Mesenteric fat pad (tissue), 1 donor: ENCODE measurements at regions not wholly inside any gene's neighbourhood (a gene's known extent, or its start where the extent isn't known, plus 50 kb on each side); places are given as distances from the start of the nearest gene placed in this dataset.

ENCODE experiments used
- DNase-seq: peaks from one replicate; pipeline ENCODE4 v3.0.0-alpha.2; 2020; ENCODE audit warnings: low spot score
- donor health status: DM: yes; HTN: yes; CAD: no.

DNA sequence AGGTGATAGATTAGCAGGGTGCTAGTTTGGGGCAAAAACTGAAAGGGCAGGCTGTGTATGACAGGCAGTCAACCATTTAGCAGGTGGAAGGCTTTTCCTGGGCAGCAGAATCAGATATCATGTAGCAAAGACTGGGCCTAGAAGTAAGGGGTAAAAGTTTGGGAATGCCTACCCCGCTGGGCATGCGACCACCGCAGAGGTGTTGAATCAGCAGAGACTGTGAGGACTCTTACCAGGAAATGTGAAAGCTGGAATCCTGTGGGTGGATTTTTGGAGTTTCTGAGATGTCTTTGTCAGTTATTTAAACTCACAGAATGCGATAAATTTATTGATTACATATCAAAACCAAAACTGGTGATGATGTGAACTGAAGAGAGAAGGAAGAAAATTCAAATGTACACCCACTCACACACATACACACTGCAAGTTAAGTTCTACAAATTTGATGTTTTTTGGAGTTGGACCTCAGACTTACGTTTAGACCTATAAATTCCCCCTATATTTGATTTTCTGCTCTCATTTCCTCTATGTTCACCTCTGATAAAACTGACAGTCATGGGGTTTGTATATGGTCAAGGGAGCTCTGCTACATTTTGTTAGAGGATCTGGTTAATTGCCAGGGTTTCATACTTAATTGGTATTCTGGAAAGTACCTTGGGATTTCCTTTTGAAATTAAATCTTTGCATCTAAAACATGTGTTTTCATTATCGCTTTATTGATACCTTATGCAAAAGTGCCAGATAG is 333.6 kb downstream of the CSNK1G3 start:
- no peak for DNase-seq

GRCh38 chr5:123844873-123845272 is 332.9 kb downstream of the CSNK1G3 start:
- no peak for DNase-seq

- DNase-seq = no peak
Observed at GRCh38 chr5:123835421-123835820, 323.4 kb downstream of the CSNK1G3 start.

DNA sequence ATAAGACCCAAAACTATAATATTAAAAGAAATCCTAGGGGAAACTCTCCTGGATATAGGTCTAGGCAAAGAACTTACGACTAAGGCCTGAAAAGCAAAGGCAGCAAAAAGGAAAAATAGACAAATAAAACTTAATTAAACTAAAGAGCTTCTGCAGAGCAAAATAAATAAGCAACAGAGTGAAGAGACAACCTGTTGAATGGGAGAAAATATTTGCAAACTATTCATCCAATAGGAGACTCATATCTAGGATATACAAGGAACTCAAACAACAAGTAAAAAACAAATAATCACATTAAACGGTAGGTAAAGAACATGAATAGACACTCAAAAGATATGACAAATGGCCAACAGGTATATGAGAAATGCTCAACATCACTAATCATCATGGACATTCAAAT is 318.6 kb downstream of the CSNK1G3 start:
- no peak for DNase-seq

- DNase-seq = no peak
Observed at GRCh38 chr5:123827811-123828210, 315.8 kb downstream of the CSNK1G3 start.

DNA sequence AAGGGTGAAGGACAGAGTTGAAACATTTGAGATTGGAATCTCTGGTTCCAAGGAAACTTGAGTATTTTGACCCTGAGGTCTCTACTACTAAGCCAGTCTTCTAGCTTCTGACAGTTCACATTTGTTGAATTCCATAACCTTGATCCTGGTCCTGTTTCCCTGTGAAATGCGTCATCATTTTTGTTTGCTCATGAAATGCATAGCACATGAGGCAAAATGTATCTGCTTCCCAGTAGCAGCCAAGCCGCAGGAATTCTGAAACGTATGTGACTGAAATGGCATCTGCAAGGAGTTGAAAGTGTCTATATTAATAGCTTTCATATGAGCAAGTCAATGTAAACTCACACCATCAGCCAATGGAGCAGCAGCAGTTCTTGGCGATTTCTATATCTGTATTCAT is 307.9 kb downstream of the CSNK1G3 start:
- no peak for DNase-seq

DNA sequence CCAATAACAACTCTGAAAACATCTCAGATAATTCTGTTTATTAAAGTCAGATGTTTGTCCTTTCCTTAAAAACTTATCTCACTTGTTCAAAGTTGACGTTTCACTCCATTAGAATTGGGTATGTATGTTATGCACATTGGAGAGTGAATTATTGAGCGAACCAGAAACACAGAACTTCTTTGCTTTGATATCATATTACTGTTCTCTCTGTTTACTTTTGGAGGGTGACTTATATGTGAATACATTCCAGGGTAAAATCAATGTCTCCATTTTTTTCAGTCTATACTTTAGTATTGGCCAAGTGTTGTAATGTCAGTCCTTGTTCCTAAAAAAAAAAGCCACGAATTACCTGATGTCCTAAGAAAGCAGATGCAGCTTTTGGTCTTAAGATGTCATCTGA is 307.4 kb downstream of the CSNK1G3 start:
- DNase-seq = no peak

DNA sequence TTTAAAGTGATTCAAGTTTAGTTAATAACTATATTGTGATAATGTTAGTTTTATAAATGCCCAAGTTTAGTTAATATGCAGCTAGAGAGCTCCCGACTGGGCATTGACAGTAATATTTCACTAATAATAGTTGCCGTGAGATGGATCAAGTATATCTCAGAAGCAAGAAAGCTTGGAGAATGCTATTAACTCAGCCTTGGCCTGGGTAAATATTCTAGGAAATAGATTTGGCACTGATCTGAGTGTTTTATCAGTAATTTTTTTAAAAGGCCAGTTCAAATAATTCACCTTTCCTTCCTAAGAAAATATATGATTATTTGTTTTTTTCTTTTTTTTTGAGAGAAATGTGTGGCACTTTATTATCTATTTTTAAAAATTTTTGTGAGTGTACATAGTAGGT is 305.3 kb downstream of the CSNK1G3 start:
- no peak for DNase-seq

DNA sequence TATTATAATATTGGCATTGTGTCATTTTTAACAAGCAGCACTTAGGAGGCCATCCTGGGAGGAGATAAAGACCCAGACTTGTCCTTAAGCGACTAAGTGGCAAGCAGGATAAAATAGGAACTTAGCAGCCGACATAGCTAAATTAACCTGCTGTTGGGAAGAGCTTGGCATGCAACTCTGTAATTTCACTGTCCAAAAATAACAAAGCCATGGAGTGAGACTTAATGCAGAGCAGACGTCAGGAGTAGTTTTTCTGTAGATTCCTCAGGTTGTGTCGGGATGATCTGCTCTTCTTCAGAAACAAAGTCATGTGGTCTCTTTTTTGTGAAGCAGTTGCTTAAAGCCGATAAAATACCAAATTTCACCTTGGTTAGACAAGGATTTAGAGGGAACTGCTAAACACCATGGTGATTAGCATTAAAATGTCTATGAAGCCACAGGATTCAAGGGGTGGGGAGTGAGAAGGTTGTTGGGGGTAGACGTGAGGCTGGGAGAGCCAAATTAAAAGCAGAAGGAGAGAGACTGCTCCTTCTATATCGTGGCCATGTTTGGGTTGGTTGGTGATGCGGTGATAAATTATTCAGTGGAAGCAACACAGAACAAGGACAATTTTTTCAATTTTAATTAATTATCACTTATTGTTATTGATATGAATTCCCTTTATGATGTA is 303.0 kb downstream of the CSNK1G3 start:
- DNase-seq = no peak

DNA sequence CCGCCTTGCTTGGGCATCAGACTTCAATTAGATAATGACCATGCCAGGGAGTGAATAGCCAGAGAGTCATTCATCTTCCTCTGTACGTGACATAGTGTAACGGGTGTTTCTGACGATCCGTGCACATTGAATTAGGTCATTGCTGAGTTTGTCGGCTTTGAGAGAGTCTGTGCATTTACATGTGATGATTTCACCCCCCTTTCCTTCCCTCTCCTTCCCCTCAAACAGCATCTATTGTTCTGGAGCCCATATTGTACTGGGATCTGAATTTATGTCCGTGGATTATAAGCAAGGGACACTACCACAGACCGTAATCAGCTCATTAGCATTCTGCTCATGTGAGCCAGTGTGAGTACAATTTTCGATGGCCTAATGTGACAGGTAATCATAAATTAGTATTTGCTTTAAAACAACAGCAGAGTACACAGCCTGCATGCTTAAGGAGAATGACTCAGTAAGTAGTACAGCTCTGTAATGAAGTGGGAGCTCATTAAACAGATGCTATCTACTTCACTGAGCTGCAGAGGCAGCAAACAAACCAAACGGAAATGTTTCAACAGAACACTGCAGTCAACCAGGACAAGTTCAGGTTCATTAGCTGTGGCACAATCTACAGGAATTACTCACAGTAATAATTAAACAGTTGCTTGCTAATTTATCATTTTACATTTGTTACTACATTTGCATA is 302.1 kb downstream of the CSNK1G3 start:
- DNase-seq = no peak

DNA sequence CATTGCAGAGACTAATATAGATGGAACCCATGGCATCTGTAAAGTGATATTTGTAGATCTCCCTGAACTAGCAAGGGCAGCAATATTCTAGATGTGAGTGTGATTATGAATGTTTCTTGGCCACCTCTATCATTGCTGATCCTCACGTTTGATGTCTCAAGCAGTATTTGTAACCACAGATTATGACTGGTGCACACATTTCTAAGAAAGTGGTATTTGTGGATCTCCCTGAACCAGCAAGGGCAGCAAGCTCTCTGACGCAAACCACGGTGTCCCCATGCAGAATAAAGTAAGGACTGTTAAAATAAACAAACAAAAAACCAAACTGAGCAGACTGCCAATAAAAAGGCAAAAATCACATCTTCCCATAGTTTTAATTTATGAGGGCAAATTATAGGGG is 301.3 kb downstream of the CSNK1G3 start:
- DNase-seq = no peak

GRCh38 chr5:123811831-123812230 is 299.9 kb downstream of the CSNK1G3 start:
- no peak for DNase-seq

GRCh38 chr5:123810746-123811340 is 298.9 kb downstream of the CSNK1G3 start:
- no peak for DNase-seq

DNA sequence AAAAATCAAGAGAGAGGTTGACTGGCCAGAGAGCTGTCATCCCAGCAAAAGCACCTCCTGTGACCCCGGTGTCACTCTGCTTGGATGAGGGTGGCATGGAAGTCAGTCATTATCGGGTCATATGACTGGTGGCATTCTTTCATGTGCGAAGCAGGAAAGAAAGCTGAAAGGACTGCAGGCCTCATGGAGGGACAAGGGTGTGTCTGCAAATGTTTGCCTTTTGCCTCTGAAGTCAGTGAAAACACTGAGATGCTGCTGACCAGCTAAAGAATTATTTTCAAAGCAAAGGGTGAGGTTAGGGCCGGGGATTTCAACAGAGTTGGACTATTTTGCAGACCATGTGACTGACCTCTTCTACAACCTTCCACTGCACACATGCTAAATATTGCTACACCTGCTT is 298.3 kb downstream of the CSNK1G3 start:
- no peak for DNase-seq

- no peak for DNase-seq
Observed at GRCh38 chr5:123809594-123810221, 297.7 kb downstream of the CSNK1G3 start.

GRCh38 chr5:123808461-123809380 is 296.7 kb downstream of the CSNK1G3 start:
- DNase-seq = no peak

GRCh38 chr5:123807177-123807945 is 295.4 kb downstream of the CSNK1G3 start:
- DNase-seq = no peak

GRCh38 chr5:123806644-123807043 is 294.7 kb downstream of the CSNK1G3 start:
- DNase-seq = no peak

DNA sequence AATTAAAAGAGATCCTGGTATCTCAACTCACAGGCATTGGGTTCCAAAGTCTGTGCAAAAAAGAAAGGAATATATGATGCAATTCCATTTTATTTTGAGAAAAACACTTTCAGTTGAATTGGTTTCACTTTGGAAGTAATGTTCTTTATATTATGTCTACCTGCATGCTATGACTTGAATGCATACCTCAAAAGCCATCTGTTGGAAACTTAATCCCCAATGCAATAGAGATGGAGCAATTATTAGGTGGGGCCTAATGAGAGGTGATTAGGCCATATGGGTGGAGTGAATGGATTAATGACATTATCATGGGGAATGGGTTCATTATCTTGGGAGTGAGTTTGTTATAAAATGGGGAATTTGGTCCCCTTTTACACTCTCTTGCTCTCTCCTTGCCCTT is 293.3 kb downstream of the CSNK1G3 start:
- DNase-seq = no peak

GRCh38 chr5:123803359-123803758 is 291.4 kb downstream of the CSNK1G3 start:
- no peak for DNase-seq
